ENCODE measurements at regions not wholly inside any gene's neighbourhood (a gene's known extent, or its start where the extent isn't known, plus 50 kb on each side); places are given as distances from the start of the nearest gene placed in this dataset.

DNA sequence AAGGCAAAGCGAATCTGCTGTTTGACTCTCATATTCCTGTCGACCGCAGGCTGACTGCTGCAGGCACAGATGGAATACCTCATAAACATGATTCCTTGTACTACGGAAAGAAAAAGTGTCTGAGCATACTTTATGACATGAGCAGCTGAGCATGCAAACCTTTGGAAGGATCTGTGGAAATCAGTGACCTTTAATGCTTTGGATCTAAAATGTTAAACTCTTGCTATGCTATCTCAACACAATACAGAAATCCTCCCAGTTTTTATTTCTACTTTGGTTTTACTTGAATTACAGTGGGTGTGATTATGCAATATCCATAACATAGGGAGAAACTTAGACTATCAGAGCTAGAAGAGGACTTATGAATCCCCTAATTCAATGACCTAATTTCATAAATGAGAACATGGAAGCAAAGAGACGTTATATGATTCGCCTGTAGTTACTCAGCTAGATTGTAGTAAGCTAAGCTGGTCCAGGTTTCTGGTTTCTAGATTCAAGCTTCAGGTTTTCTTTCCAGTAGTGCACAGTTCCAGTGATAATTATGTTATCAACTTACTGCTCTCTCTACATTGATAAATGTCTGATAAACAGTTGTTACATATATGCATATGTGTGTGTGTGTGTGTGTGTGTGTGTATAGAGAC is 127.6 kb upstream of the GBE1 start:
- peaks cover 0 to 3% (median 0%) of the 10 kb centered on the region in 11 donors for H3K9me3 ChIP-seq
- H3K27ac ChIP-seq, result no peak overlapping the region
- no peak for DNase-seq
- TF ChIP-seq, protein P1, sequence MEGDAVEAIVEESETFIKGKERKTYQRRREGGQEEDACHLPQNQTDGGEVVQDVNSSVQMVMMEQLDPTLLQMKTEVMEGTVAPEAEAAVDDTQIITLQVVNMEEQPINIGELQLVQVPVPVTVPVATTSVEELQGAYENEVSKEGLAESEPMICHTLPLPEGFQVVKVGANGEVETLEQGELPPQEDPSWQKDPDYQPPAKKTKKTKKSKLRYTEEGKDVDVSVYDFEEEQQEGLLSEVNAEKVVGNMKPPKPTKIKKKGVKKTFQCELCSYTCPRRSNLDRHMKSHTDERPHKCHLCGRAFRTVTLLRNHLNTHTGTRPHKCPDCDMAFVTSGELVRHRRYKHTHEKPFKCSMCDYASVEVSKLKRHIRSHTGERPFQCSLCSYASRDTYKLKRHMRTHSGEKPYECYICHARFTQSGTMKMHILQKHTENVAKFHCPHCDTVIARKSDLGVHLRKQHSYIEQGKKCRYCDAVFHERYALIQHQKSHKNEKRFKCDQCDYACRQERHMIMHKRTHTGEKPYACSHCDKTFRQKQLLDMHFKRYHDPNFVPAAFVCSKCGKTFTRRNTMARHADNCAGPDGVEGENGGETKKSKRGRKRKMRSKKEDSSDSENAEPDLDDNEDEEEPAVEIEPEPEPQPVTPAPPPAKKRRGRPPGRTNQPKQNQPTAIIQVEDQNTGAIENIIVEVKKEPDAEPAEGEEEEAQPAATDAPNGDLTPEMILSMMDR (IDR thresholded peaks at IDR 0.05), result no peak
- H3K36me3 ChIP-seq, result no peaks in the 10 kb centered on the region
- no peak for ATAC-seq
- no peaks in the 10 kb centered on the region for H3K4me1 ChIP-seq
- 72 to 74% methylated on average over 6 of the region's 6 CpGs for WGBS, 2 donors
- no peaks in the 10 kb centered on the region for H3K27me3 ChIP-seq
- H3K4me3 ChIP-seq, result no peak overlapping the region
- intact Hi-C loops (cut with DNase I), result no loop called here

DNA sequence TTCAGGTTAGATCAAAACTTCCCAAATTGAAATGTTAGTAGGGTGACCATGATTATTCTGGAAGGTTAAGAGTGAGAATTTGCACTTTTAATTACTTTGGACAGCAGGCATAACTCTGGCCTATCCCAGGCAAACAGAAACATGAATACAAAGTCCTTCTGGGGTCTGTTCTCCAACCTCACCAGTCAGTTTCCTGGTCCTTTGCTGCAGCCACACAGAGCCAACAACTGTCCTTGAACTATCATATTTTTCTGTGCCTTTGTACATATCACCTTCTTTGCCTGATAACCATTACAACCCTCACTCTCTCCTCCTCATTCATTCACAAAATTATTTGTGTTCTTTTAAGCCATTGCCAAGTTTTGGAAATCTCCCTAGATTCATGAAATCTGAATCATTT is 126.0 kb upstream of the GBE1 start:
- H3K27me3 ChIP-seq, result no peaks in the 10 kb centered on the region
- no peak overlapping the region for H3K4me3 ChIP-seq
- H3K36me3 ChIP-seq, result no peaks in the 10 kb centered on the region
- ATAC-seq (no peak), DNase-seq (no peak)
- TF ChIP-seq, protein P1 (IDR thresholded peaks at IDR 0.05), result no peak
- no peaks in the 10 kb centered on the region for H3K4me1 ChIP-seq
- H3K9me3 ChIP-seq, result no peaks in the 10 kb centered on the region
- no peak overlapping the region for H3K27ac ChIP-seq
- intact Hi-C loops (cut with DNase I), result no loop called here

GRCh38 chr3:81886081-81886480 is 124.6 kb upstream of the GBE1 start:
- DNase-seq (no peak), ATAC-seq (no peak)
- Histone ChIP-seq H3K9me3 (no peaks in the 10 kb centered on the region), H3K4me1 (no peaks in the 10 kb centered on the region), H3K36me3 (no peaks in the 10 kb centered on the region), H3K27ac (no peak overlapping the region), H3K4me3 (no peak overlapping the region), H3K27me3 (no peaks in the 10 kb centered on the region)
- TF ChIP-seq, protein P1 (IDR thresholded peaks at IDR 0.05), result no peak
- intact Hi-C loops (cut with DNase I), result no loop called here
- WGBS, 2 donors, result 83 to 92% methylated on average over 2 of the region's 2 CpGs

GRCh38 chr3:81884791-81885190 is 123.3 kb upstream of the GBE1 start:
- no peaks in the 10 kb centered on the region for H3K4me1 ChIP-seq
- H3K36me3 ChIP-seq, result no peaks in the 10 kb centered on the region
- intact Hi-C loops (cut with DNase I), result no loop called here
- TF ChIP-seq, protein P1 (IDR thresholded peaks at IDR 0.05), result no peak
- no peak for DNase-seq
- no peak overlapping the region for H3K4me3 ChIP-seq
- peaks cover 0 to 9% (median 0%) of the 10 kb centered on the region in 11 donors for H3K9me3 ChIP-seq
- no peak for ATAC-seq
- H3K27me3 ChIP-seq, result no peaks in the 10 kb centered on the region
- 82 to 92% methylated on average over 3 of the region's 3 CpGs for WGBS, 2 donors
- H3K27ac ChIP-seq, result no peak overlapping the region

All from heart right ventricle (tissue), 16 donors.